Fibroblast of skin of scalp (primary cell): ENCODE measurements at regions not wholly inside any gene's neighbourhood (a gene's known extent, or its start where the extent isn't known, plus 50 kb on each side); places are given as distances from the start of the nearest gene placed in this dataset.
"Not testable (repeated sequence)": the region's sequence is repeated elsewhere in the genome, so short reads cannot be mapped to it uniquely, and the experiment has no call there.

ENCODE experiments used
- DNase-seq: peaks from one replicate; pipeline ENCODE4 v3.0.0-alpha.2; 2013

GRCh38 chr20:48461091-48461734 is 366.6 kb downstream of the PREX1 start:
- DNase-seq: no peak

DNA sequence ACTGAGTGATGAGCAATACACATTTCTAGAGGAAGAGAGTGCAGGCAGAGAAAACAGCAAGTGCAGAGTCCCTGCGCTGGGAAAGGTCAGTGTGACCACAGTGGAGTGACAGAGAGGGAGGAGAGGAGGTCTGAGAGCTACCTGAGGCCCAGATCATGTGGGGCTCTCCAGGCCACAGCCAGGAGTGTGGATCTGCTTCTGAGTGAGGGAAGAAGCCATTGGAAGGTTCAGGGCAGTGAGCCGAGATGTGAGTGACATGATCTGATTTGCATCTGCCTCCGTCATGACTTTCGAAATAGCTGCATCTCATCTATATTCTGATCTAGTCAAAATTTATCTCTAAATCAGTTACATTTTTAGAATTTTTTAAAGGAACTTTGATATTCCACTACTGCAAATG is 367.1 kb downstream of the PREX1 start:
- DNase-seq: no peak

GRCh38 chr20:48459722-48460395 is 367.9 kb downstream of the PREX1 start:
- DNase-seq: no peak

GRCh38 chr20:48458601-48459385 is 369.0 kb downstream of the PREX1 start:
- DNase-seq: no peak

DNA sequence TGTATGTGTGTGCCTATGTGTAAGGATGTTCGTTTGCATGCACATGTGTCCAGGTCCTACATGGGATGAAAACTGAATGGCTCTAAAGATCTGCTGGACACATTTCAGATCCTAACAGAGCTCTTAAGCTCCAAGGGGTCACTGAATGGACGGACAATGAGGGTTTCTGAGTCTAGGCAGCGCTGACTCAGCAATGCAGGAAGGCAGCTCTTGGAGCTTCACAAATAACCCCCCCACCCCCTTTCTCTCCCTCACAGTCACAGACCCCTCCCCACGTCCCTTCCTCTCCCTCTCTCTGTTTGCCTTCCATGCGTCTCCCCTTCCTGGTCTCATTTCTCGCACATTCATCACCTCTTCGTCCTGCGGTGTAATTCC is 369.8 kb downstream of the PREX1 start:
- DNase-seq: no peak

- DNase-seq: no peak
Observed at GRCh38 chr20:48457193-48458002, 370.4 kb downstream of the PREX1 start.

- no peak for DNase-seq
Observed at GRCh38 chr20:48456366-48457192, 371.2 kb downstream of the PREX1 start.

DNA sequence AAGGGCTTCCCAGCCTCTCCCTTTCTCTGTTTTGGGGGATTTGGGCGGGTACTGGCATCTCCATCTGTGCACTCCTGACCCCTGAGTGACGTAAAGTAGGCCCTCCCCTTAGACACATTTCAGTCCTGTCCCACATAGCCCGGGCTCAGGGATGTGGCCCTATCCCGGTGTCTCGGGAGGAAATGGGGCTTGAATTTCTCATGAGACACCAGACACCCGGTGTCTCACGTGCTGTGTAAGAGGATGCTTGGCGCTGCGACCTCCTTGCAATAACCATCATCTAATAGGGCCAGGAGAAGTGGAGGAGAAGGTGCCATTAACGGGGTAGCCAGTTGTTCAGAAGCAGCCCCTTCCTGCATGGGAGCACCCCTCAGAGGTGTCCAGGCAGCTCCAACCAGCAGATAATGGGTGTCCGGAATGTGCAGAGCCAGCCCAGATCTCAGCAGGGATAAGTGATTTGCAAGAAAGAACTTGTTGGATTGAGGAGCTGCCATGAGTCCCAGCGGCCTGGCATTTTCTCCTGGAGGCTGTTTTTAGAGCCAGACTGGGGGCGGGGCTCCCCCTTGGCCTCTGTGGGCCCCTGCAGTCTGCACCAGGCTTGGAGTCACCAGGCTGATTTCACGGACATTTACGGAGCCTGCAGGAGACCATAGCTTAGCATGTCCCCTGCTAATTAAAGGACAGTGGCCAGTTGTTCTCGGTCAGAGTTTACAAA is 372.0 kb downstream of the PREX1 start:
- no peak for DNase-seq

- no peak for DNase-seq
Observed at GRCh38 chr20:48454671-48455490, 372.9 kb downstream of the PREX1 start.

GRCh38 chr20:48453477-48454093 is 374.2 kb downstream of the PREX1 start:
- no peak for DNase-seq

GRCh38 chr20:48451401-48451800 is 376.4 kb downstream of the PREX1 start:
- no peak for DNase-seq

DNA sequence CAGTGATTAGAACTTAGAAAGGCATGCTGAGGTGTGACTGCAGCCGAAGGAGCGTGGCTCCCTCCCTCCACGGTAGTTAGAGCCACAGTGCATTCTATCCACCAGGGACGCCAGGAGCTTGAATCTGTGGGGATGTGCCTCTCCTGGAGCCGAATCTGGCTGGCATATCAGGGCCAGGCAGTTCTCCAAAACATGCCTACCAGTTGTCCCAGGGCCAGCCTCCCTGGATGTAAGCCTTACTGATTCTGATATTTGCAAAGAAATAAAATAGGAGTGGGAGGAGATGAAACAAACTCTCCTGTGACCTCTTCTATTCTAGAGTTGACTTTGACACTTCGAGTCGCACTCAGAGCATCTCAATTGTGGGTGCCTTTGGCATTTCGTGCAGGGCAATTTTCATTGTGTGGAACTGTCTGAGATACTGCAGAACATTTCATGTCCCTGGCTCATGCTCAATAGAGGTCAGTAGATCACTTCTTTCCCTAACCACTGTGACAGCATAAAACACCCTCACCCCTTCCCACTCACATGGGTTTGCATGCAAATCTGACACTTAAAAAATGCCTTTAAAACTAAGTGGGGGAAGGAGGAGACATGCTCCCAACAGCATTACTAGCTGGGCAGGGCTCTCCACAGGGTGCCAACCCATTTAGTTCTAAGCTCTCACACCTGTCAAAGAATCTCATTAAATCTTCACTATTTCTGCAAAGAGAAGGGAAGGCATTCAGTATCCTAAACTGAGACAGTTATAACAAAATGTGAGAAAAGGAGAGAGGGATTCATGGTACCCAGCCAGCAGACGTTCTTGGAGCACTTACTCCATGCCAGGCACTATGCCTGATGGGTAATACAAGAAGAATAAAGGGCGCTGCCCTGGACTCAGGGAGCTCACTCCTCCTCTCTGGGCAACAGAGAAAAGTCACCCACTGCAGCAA is 378.9 kb downstream of the PREX1 start:
- no peak for DNase-seq

- no peak for DNase-seq
Observed at GRCh38 chr20:48447456-48447855, 380.3 kb downstream of the PREX1 start.

DNA sequence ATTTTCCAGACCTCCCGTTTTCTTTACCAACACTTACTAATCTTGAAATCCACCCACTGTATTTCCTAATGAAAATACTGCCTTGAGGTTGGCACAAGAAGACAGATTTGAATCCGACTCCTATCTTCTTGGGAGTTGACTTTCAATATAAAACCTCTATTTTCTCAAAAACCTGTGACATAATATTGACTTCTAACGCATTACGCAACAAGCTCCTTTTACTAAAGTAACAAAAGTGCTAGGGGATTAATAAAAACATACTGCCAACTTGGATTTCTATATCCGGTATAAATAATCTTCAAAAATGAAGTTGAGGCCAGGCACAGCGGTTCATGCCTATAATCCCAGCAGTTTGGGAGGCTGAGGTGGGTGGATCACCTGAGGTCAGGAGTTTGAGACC is 382.0 kb downstream of the PREX1 start:
- DNase-seq: no peak

GRCh38 chr20:48444249-48444648 is 383.6 kb downstream of the PREX1 start:
- DNase-seq: no peak

DNA sequence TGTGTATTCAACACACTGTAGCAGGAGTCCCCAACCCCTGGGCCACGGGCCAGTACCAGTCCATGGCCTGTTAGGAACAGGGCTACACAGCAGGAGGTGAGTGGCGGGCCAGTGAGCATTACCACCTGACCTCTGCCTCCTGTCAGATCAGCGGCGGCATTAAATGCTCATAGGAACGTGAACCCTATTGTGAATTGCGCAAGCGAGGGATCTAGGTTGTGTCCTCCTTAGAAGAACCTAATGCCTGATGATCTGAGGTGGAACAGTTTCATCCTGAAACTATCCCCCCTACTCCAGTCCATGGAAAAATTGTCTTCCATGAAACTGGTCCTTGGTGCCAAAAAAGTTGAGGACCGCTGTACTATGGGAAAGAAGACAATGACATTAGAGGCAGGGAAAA is 386.9 kb downstream of the PREX1 start:
- no peak for DNase-seq

GRCh38 chr20:48440261-48440660 is 387.5 kb downstream of the PREX1 start:
- not testable (repeated sequence) for DNase-seq

- no peak for DNase-seq
Observed at GRCh38 chr20:48437146-48437545, 390.7 kb downstream of the PREX1 start.

DNA sequence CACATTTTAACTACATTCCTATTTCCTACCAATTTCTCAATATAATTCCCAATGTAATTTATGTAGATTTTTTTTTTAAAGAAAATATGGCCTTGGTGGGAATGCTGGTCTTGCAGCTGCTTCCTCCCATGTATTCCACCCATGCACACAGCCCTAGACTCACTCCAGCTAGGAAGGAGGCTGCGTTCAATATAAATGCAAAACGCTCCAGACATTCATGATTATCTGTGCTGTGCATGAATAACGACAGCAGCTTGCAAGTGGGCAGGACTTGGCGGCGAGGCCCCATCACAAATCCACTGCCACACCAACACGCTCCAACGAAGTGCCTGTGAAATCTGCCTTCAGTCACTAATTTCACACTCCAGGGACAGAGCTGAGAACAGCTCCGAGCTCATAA is 391.2 kb downstream of the PREX1 start:
- not testable (repeated sequence) for DNase-seq
